Stimulated activated CD8-positive, alpha-beta memory T cell treated with anti-CD3 and anti-CD28 coated beads, Interleukin-12 subunit alpha, Interleukin-12 subunit beta, amount 100 ng/mL, for 1 hour (primary cell): ENCODE measurements at regions not wholly inside any gene's neighbourhood (a gene's known extent, or its start where the extent isn't known, plus 50 kb on each side); places are given as distances from the start of the nearest gene placed in this dataset.
"Not testable (repeated sequence)": the region's sequence is repeated elsewhere in the genome, so short reads cannot be mapped to it uniquely, and the experiment has no call there.

Experiments used
- DNase-seq: peaks from one replicate; pipeline ENCODE4 v3.0.0-alpha.2; 2020; ENCODE audit warnings: low read depth

DNA sequence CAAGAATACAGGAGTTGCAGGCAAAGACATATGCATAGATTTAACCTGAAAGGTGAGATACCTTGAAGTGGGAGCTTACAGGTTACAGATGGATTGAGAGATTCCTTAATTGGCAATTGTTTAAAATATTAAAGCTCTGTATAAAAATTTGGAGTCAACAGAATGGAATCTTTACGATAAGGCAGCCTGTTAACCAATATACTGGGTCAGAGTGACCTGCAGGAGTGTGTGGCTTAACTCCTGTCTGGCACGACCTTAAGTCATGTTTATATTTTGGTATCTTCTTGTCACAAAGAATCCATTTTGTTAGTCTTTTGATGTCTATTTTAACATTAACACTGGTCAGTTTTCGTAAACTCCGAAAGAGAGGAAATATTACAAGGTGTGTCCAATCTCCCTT is 1058.2 kb upstream of the CRIM1 start:
- no peak for DNase-seq

DNA sequence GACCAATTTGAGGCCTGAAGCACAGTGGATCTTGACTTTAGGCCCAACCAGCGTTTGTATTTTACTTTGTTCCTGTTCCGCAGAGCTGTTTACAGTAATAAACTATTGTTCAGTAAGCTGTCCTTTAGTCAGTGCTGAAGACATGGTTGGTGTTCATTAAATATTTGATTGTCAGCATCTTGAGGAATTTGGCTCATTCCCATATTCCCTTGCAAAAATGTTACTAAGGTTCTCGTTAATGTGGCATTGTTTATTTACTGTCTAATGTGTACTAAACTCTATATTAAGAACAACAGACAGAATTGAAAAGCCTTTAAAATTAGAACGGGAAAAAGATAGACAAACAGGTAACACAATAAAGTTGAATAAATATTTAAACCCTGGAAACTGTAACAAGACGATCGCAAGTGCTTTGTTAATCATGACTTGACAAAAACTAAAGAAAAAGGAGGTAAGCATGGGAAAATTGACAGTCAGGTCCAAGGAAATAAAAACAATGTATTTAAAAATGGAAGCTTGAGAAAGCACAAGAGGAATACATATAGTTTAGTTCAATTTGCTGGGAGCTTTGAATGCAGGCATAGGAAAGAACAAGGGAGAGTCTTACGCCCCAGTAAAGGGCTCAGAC is 1060.8 kb upstream of the CRIM1 start:
- no peak for DNase-seq

DNA sequence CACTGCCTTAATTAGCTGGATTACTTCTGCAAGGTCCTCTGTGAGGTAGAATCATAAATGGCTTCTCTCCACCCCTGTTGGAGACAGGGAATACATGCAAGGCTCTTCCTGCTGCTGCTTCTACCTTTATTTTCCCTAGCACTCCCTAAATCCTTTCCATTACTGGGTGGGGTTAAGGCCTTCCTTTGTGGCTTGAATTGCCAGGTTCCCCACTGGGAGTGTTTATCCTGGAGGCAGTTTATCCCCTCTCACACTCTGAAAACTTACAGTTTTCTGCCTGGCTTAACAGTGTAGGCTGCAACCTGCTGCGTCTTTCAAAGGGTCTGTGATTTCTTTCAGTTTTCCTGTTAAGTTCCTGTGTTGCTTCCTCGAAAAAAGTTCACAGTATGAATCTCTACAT is 1062.3 kb upstream of the CRIM1 start:
- DNase-seq = no peak

GRCh38 chr2:35292199-35292598 is 1063.4 kb upstream of the CRIM1 start:
- no peak for DNase-seq

- DNase-seq = no peak
Observed at GRCh38 chr2:35281702-35282101, 1073.9 kb upstream of the CRIM1 start.

- DNase-seq = no peak
Observed at GRCh38 chr2:35255826-35256225, 1099.8 kb upstream of the CRIM1 start.

DNA sequence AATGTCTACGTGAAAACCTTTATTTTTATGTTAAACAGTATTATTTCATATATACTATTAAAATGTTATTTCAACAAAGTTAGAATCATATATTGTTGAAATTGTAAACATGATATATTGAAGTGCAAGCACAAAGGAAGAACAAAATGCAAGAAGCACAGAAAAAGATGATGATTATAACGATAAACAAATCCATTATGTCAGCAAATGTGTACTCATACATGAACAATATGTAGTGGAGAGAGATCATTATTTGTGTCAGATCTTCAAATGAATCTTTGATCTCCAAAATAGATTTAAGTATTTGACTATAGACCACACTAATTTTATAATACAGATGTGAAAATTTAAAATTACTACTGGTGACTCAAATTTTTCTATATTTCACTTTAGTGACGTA is 1104.4 kb upstream of the CRIM1 start:
- no peak for DNase-seq

DNA sequence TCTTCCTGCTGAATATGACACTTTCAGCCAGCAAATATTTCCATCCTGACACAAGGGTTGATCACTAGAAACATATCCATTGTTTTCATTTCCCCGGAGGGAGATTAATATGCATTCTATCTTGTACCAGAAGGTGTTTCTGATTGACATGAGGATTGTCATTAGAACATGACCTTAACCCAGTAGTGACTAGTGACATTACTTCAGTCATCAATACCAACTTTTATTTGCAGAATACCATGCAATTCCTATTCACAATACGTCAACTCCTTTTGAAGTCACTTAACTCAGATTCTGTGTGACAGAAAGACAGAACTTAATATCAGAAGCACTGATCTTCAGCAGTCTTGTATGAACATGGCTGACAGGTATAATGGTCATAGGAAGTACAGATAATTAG is 1108.9 kb upstream of the CRIM1 start:
- no peak for DNase-seq

DNA sequence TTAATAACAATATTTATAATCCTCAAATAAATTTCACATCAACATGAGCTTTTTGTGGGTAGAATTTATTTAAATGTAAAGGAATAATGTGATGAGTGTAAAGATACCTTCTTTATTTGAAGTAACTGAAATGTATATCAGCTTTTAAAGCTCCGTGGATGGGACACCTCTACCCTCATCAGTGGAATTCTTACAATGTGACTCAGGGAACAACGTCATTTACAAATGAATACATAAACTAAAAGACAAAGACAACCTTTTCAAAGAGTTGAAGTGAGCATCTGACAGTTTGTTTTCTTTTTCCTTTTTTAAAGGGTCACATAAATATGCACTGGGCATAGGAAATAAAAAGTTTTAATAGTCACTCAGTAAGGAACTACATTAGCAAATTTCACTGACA is 1127.0 kb upstream of the CRIM1 start:
- no peak for DNase-seq

- no peak for DNase-seq
Observed at GRCh38 chr2:35220461-35220860, 1135.1 kb upstream of the CRIM1 start.

GRCh38 chr2:35204881-35205280 is 1150.7 kb upstream of the CRIM1 start:
- DNase-seq = no peak

DNA sequence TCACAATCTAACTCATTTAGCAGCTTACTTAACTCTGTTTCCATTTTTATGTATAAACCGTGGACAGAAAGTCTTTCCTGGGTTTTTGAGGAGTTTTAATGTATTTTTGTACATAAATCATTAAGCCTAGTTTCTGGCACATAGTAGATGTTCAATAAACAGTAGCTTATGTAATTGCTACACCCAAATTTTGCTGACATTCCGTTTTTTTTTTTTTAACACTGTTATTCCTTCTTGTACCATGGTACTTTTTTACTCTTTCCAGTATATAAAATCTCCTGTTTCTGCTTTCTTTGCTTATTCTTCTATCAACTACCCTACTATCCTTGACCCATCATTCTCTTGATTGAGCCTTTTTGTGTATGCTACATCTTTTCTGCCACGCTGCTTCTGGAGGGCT is 1151.3 kb upstream of the CRIM1 start:
- no peak for DNase-seq

- DNase-seq = no peak
Observed at GRCh38 chr2:35199298-35199697, 1156.3 kb upstream of the CRIM1 start.

DNA sequence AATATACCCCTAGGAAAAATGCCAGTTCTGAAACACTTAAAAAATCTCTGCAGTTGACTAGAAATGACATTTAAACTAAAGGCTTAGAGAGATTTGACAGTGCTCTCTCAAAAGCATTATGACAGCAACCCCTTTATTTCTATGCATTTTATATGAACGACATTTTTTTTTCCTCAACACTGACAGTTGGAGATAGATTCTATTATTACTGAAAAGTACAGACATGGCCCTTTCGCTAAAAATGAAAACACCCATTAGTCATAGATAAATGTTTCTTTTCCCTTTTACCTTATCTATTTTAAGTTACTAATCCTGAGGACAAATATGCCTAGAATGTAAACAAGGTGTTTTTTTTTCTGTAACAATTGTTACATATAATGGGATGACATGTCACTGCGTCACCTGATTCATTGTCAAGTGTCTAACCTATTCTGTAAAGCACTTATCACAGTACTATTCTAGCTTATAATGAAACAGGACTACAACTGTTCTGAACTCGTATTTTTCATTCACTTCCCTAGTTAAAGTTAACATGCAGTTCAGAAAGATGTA is 1169.6 kb upstream of the CRIM1 start:
- no peak for DNase-seq

GRCh38 chr2:35184471-35184870 is 1171.1 kb upstream of the CRIM1 start:
- DNase-seq = no peak

GRCh38 chr2:35176726-35177125 is 1178.9 kb upstream of the CRIM1 start:
- not testable (repeated sequence) for DNase-seq

- no peak for DNase-seq
Observed at GRCh38 chr2:35174845-35175244, 1180.7 kb upstream of the CRIM1 start.

GRCh38 chr2:35172687-35173086 is 1182.9 kb upstream of the CRIM1 start:
- no peak for DNase-seq

DNA sequence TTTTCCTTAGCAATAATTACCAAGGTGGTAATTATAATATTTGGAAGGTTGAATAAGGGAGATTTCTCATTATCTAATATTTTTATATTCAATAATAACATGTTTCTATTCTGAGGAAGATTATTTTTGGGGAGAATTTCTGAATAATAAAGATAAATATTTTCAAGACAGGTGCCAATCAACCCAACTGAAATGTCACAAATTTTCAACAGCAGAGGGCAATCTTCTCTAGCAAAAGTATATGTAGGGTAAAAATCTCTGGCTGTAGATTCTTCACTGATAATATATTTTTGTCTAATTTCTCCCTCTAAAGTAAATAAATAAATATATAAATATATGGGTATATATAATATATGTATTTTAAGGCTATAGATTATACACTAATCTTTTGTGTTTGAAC is 1187.2 kb upstream of the CRIM1 start:
- DNase-seq = no peak

DNA sequence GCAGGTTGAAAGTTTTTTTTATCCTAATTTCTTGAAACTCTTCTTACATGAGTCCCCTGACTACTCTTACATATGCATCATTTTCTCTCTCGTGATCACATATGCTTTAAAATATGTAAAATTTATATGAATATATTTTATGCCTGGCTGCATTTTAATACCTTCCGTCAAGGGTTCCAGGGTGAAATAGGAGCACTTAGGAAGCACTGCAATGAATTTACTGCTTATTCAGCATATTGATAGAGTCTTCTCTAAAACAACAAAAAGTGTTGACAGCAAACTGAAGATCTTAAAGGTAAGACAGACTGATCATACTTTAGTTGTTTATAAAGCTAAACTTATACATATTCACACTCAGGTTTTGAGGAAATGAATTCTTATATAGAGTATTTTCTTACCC is 1191.6 kb upstream of the CRIM1 start:
- no peak for DNase-seq

DNA sequence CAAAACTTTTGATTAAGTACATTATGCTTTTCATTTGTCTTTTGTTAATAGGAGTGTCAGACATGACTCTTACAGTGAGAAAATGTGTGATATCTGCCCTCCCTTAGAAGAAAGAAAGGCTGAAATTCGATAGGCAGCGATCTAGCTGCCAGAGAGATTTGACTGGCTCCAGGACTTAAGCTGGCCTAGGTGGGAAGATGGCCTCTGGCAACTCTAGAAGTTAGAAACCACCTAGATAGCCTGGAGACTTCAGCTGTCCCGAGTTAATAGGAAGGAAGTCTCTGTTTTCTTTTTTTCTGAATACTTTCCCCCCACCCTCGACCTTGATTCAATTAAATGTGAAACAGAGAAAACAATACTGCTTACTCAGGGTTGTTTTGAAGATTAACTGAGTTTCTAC is 1194.7 kb upstream of the CRIM1 start:
- DNase-seq = no peak

- no peak for DNase-seq
Observed at GRCh38 chr2:35125871-35126270, 1229.7 kb upstream of the CRIM1 start.

DNA sequence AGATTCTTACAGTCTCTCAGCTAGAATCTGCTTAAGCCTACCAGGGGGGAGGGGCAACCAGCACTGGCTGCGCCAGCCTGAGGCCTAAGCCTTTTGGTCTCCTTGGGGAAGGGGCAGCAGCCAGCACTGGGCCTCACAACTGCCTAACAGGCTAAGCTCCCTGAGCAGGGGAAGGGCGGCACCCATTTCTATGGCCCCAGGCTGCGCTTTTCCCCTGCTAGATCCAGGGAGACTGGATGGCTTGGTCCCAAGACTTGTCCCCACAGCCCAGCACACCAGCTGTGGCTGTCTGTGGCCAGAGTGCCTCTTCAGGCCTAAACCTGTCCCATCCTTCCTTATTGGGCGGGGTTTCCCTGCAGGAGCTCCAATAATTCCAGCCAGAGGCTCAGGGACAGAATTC is 1230.3 kb upstream of the CRIM1 start:
- DNase-seq = no peak

GRCh38 chr2:35116151-35116550 is 1239.4 kb upstream of the CRIM1 start:
- no peak for DNase-seq

DNA sequence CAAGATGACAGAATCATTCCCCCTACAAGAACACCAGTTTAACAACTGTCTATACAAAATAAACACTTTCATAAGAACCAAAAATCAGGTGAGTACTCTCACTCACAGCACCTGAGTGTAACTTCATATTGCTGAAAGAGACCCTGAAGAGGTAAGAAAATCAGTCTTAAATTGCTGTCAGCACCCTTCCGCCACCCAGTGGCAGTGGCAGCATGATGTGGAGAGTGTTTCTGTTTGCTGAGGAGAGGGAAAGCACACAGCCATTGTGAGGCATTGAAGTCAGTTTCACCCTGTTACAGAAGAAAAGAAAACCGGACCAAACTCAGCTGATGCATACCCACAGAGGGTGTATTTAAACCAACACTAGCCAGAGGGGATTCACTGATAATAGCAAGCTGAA is 1240.8 kb upstream of the CRIM1 start:
- no peak for DNase-seq
